HepG2 (cell line): ENCODE measurements at regions not wholly inside any gene's neighbourhood (a gene's known extent, or its start where the extent isn't known, plus 50 kb on each side); places are given as distances from the start of the nearest gene placed in this dataset.

Experiments
- ATAC-seq: fragments of 200-7000 bp; cut with Tn5 transposase; 3 replicates; pipeline ENCODE4 v1.9.1; 2020; ENCODE audit warnings: mild to moderate bottlenecking, moderate library complexity
- BruUV-seq: library from RNA; stranded (reverse); fragments of 400-500 nt; replicated peaks from 2 replicates; lab custom pipeline; 2021; lab: Mats Ljungman, UMichigan
- CTCF ChIA-PET: fragments of 300-600 bp; formaldehyde crosslinking; extraction: SDS; loops from one replicate; lab custom pipeline; 2021; ENCODE audit warnings: low total read pairs, inconsistent platforms, low intra/inter-chr PET ratio; lab: Yijun Ruan, JAX
- POLR2A ChIA-PET: fragments of 350-600 bp; sonication (Branson Sonifier 250); formaldehyde crosslinking; loops from one replicate; lab custom pipeline; 2020; ENCODE audit warnings: antibody characterized with exemption, inconsistent platforms; lab: Yijun Ruan, JAX
- DNase-seq: peaks from one replicate; pipeline ENCODE4 v3.0.0-alpha.2; 2015; ENCODE audit warnings: low spot score
- FAIRE-seq: peaks from 3 replicates; lab custom pipeline; 2011; peaks lifted over from hg19 to GRCh38; lab: Jason Lieb, UNC
- H2AFZ ChIP-seq: one replicate; pipeline ENCODE4 v1.6.1; 2011; ENCODE audit warnings: low read length, inconsistent platforms
- H3K27ac ChIP-seq: fragments of 300-600 bp; 3 replicates; pipeline ENCODE4 v1.8.0; 2011; ENCODE audit warnings: mixed run types, mild to moderate bottlenecking, mixed read lengths, low read length, inconsistent platforms; ENCODE audit not compliant: insufficient read depth; ENCODE audit errors: extremely low read length
- H3K27me3 ChIP-seq, 2 experiments: fragments of 200-600 bp in 1 of 2; 2 replicates in 1 of 2; 3 replicates in 1 of 2; pipeline versions ENCODE4 v1.6.0 to v1.8.0; 2011; ENCODE audit warnings: low read length in 2 of 2, mild to moderate bottlenecking in 2 of 2, moderate library complexity in 2 of 2, inconsistent platforms in 1 of 2; ENCODE audit not compliant: insufficient read depth in 2 of 2, control insufficient read depth in 1 of 2
- H3K36me3 ChIP-seq, 2 experiments: fragments of 200-600 bp in 1 of 2; replicated peaks in 1 of 2; 2 replicates in 1 of 2; 3 replicates in 1 of 2; pipeline versions ENCODE4 v1.5.1 to v1.8.0; 2011; ENCODE audit warnings: low read length in 2 of 2, inconsistent platforms in 1 of 2; ENCODE audit not compliant: insufficient read depth in 2 of 2, control insufficient read depth in 1 of 2
- H3K4me1 ChIP-seq: 2 replicates; pipeline ENCODE4 v1.5.1; 2012; ENCODE audit warnings: low read length, inconsistent platforms; ENCODE audit not compliant: insufficient read depth
- H3K4me2 ChIP-seq: 2 replicates; pipeline ENCODE4 v1.6.0; 2011; ENCODE audit warnings: low read depth, low read length, inconsistent platforms
- H3K4me3 ChIP-seq, 3 experiments: fragments of 200-600 bp in 1 of 3; sonication (generic), shearing (Covaris generic) in 1 of 3; replicated peaks in 1 of 3; 2 replicates each; pipeline ENCODE4 v1.5.1; 2011 to 2016; ENCODE audit warnings: low read length in 3 of 3, inconsistent platforms in 2 of 3, low read depth in 2 of 3, mild to moderate bottlenecking in 2 of 3, control low read depth in 1 of 3, mixed read lengths in 1 of 3; ENCODE audit not compliant: insufficient read depth in 1 of 3
- H3K79me2 ChIP-seq: one replicate; pipeline ENCODE4 v1.6.1; 2011; ENCODE audit warnings: low read length, inconsistent platforms; ENCODE audit not compliant: insufficient read depth
- H3K9ac ChIP-seq: 2 replicates; pipeline ENCODE4 v1.6.0; 2011; ENCODE audit warnings: mild to moderate bottlenecking, low read depth, low read length, inconsistent platforms; ENCODE audit not compliant: insufficient read depth
- H3K9me3 ChIP-seq: 2 replicates; pipeline ENCODE4 v1.5.1; 2012; ENCODE audit warnings: mild to moderate bottlenecking, low read length
- H4K20me1 ChIP-seq: 2 replicates; pipeline ENCODE4 v1.6.0; 2011; ENCODE audit warnings: inconsistent platforms, mild to moderate bottlenecking, low read length, moderate library complexity; ENCODE audit not compliant: insufficient read depth
- ATM ChIP-seq: fragments of 450-650 bp; IDR thresholded peaks from 2 replicates; pipeline ENCODE4 v1.7.1; 2017; ENCODE audit warnings: mild to moderate bottlenecking, borderline replicate concordance
- GABPB1 ChIP-seq: IDR thresholded peaks from 2 replicates; pipeline ENCODE4 v1.6.1; 2016; ENCODE audit warnings: mild to moderate bottlenecking, missing genetic modification reagents, moderate library complexity, missing compliant biosample characterization
- GZF1 ChIP-seq: sonication (generic); formaldehyde crosslinking; IDR thresholded peaks from 2 replicates; pipeline ENCODE4 v1.5.1; 2020; ENCODE audit warnings: mild to moderate bottlenecking, missing genetic modification reagents
- HDAC6 ChIP-seq: fragments of 200-600 bp; sonication (generic); IDR thresholded peaks from 2 replicates; pipeline ENCODE4 v1.7.0; 2017; ENCODE audit warnings: mild to moderate bottlenecking, antibody characterized with exemption, low read length, low read depth
- HNF4A ChIP-seq: sonication (generic); formaldehyde crosslinking; IDR thresholded peaks from 2 replicates; pipeline ENCODE4 v1.4.0; 2020; ENCODE audit warnings: missing genetic modification reagents
- HOXA5 ChIP-seq: sonication (generic); formaldehyde crosslinking; IDR thresholded peaks from 2 replicates; pipeline ENCODE4 v1.4.0; 2020; ENCODE audit warnings: missing genetic modification reagents
- JUN ChIP-seq: sonication (generic); formaldehyde crosslinking; IDR thresholded peaks from 2 replicates; pipeline ENCODE4 v1.4.0; 2020; ENCODE audit warnings: mild to moderate bottlenecking, missing genetic modification reagents
- RBFOX2 ChIP-seq: fragments of 200-400 bp; formaldehyde crosslinking; IDR thresholded peaks from 2 replicates; pipeline ENCODE4 v1.6.1; 2017; ENCODE audit warnings: low read depth, mild to moderate bottlenecking, low read length
- SIX4 ChIP-seq: sonication (generic); formaldehyde crosslinking; IDR thresholded peaks from 2 replicates; pipeline ENCODE4 v1.4.0; 2020; ENCODE audit warnings: missing genetic modification reagents
- ZNF546 ChIP-seq: sonication (generic); formaldehyde crosslinking; conservative IDR thresholded peaks from 2 replicates; pipeline ENCODE4 v1.8.1; 2023; ENCODE audit warnings: mild to moderate bottlenecking, missing genetic modification reagents
- WGBS: methylation state at CpG from one replicate; pipeline ENCODE4 v1.1.6; 2017; ENCODE audit warnings: low lambda C conversion rate; 5-methylcytosine and 5-hydroxymethylcytosine counted together
- in situ Hi-C: cut with HindIII; loops from 2 replicates; pipeline ENCODE4 v1.10.0; 2017; ENCODE audit warnings: low pct_unique_long_range_greater_than_20kb; ENCODE audit not compliant: extremely low pct_ligation_motif_present
- intact Hi-C: fragments of 100-400 bp; cut with micrococcal nuclease; formaldehyde crosslinking; loops from one replicate; pipeline ENCODE4 v1.10.0; 2022; ENCODE audit not compliant: unreplicated experiment
- TF ChIP-seq, protein P1 (sequence below): sonication (generic); formaldehyde crosslinking; conservative IDR thresholded peaks from 2 replicates; pipeline ENCODE4 v1.4.0; 2020; ENCODE audit warnings: missing genetic modification reagents

DNA sequence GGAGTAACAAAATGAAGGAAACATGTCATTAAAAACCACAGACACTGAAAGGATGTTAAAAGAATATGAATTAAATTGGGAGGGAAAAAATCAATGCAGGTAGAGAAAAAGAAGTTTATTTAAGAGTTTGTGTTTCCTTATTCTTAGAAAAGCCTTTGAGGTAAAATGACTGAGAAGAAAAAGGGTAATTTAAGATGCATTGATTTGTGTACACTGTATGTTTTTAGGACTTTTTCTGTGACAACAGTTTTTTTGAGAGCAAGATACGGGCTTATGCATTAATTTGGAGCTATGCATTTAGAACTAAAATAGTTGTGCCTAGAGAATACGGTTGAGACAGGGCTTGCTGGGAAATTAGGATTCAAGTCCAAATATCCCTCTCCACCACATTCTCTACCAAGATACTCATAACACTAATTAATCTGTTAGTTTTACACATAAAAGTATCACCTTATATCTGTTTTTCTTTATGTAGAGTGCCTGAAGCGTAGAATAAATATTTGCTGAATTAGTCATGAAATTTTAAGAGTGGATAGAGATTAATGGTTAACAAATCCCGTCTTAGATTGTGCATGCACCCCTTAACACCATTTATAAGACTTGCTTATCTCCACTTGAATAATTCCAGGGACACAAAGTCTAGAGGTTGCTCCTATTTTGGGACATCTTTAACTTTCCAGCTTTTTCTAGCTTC lies 232.5 kb downstream of the PCDH7 start:
- intact Hi-C loops, result no loop called here
- POLR2A ChIA-PET, result no interaction called here
- no peak for TF ChIP-seq SIX4 (CRISPR knock-in tag)
- TF ChIP-seq, protein P1, sequence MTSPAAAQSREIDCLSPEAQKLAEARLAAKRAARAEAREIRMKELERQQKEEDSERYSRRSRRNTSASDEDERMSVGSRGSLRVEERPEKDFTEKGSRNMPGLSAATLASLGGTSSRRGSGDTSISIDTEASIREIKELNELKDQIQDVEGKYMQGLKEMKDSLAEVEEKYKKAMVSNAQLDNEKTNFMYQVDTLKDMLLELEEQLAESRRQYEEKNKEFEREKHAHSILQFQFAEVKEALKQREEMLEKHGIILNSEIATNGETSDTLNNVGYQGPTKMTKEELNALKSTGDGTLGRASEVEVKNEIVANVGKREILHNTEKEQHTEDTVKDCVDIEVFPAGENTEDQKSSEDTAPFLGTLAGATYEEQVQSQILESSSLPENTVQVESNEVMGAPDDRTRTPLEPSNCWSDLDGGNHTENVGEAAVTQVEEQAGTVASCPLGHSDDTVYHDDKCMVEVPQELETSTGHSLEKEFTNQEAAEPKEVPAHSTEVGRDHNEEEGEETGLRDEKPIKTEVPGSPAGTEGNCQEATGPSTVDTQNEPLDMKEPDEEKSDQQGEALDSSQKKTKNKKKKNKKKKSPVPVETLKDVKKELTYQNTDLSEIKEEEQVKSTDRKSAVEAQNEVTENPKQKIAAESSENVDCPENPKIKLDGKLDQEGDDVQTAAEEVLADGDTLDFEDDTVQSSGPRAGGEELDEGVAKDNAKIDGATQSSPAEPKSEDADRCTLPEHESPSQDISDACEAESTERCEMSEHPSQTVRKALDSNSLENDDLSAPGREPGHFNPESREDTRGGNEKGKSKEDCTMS (CRISPR knock-in tag), result no peak
- no peak for TF ChIP-seq ZNF546 (CRISPR knock-in tag)
- no peak for TF ChIP-seq HNF4A
- no peak for TF ChIP-seq GZF1 (CRISPR knock-in tag)
- TF ChIP-seq JUN (CRISPR knock-in tag), result no peak
- TF ChIP-seq HOXA5 (CRISPR knock-in tag), result no peak
- TF ChIP-seq RBFOX2, result no peak
- TF ChIP-seq HDAC6, result no peak
- no peak for TF ChIP-seq ATM
- no peak for TF ChIP-seq GABPB1 (CRISPR knock-in tag)
- TF ChIP-seq, all 625 proteins: peak for 0
- FAIRE-seq, result no peak
- BruUV-seq, result no TSS peak
- ATAC-seq, result no peak
- no peak overlapping the region for H3K4me2 ChIP-seq
- no peak overlapping the region for H2AFZ ChIP-seq
- no peaks in the 10 kb centered on the region for H3K4me1 ChIP-seq
- WGBS, result 2% methylated on average over 4 of the region's 4 CpGs
- no peak for DNase-seq
- H3K27ac ChIP-seq, result no peak overlapping the region
- H3K9me3 ChIP-seq, result no peaks in the 10 kb centered on the region
- in situ Hi-C loops, result no loop called here
- H4K20me1 ChIP-seq, result no peaks in the 10 kb centered on the region
- H3K4me3 ChIP-seq, result no peak overlapping the region
- no peaks in the 10 kb centered on the region for H3K36me3 ChIP-seq
- H3K9ac ChIP-seq, result no peak overlapping the region
- no peaks in the 10 kb centered on the region; a peak in 1 of 5 replicates for H3K27me3 ChIP-seq
- CTCF ChIA-PET, result no interaction called here
- no peaks in the 10 kb centered on the region for H3K79me2 ChIP-seq
